Tibial nerve (tissue), 4 donors: ENCODE measurements at regions not wholly inside any gene's neighbourhood (a gene's known extent, or its start where the extent isn't known, plus 50 kb on each side); places are given as distances from the start of the nearest gene placed in this dataset.
"Not testable (repeated sequence)": the region's sequence is repeated elsewhere in the genome, so short reads cannot be mapped to it uniquely, and the experiment has no call there.

Source experiments
- DNase-seq, 2 donors: peaks; one replicate each; pipeline ENCODE4 v3.0.0-alpha.2; 2019; ENCODE audit warnings: low spot score in 2 of 2
- H3K27ac ChIP-seq, 4 donors: fragments of 200-600 bp; sonication (generic) in 3 of 4; one replicate each; pipeline ENCODE4 v1.5.1; 2017 to 2019; ENCODE audit warnings: mild to moderate bottlenecking in 1 of 4
- H3K27me3 ChIP-seq, 2 donors: fragments of 200-600 bp; sonication (generic) in 1 of 2; one replicate each; pipeline versions ENCODE4 v1.5.1 to v1.6.0; 2017 to 2019
- H3K36me3 ChIP-seq, 3 donors: fragments of 200-600 bp; sonication (generic); one replicate each; pipeline ENCODE4 v1.5.1; 2018 to 2019
- H3K4me1 ChIP-seq, 4 donors: fragments of 200-600 bp; sonication (generic) in 3 of 4; one replicate each; pipeline ENCODE4 v1.5.1; 2017 to 2019
- H3K4me3 ChIP-seq, 4 donors: fragments of 200-600 bp; sonication (generic) in 3 of 4; one replicate each; pipeline ENCODE4 v1.5.1; 2017 to 2019; ENCODE audit warnings: mild to moderate bottlenecking in 1 of 4, moderate library complexity in 1 of 4
- H3K9me3 ChIP-seq, 4 donors: fragments of 200-600 bp; sonication (generic) in 3 of 4; one replicate each; pipeline ENCODE4 v1.5.1; 2017 to 2019
- EP300 ChIP-seq, 2 donors: sonication (generic); formaldehyde crosslinking; IDR thresholded peaks; one replicate each; pipeline ENCODE4 v1.6.1; 2017; ENCODE audit warnings: antibody characterized with exemption in 2 of 2, mild to moderate bottlenecking in 1 of 2
- POLR2A ChIP-seq, 2 donors: fragments of 450-650 bp; IDR thresholded peaks; one replicate each; pipeline ENCODE4 v1.6.1; 2017; ENCODE audit warnings: antibody characterized with exemption in 2 of 2, mild to moderate bottlenecking in 2 of 2, moderate library complexity in 2 of 2
- WGBS, 2 donors: methylation state at CpG; one replicate each; pipeline ENCODE4 v1.1.5; 2018; 5-methylcytosine and 5-hydroxymethylcytosine counted together
- TF ChIP-seq, protein P1 (sequence below), 5 experiments: fragments of 200-600 bp in 3 of 5; fragments of 450-650 bp in 2 of 5; sonication (generic) in 3 of 5; IDR thresholded peaks; one replicate each; pipeline ENCODE4 v1.5.1; 2016 to 2019; ENCODE audit warnings: antibody characterized with exemption in 5 of 5, mild to moderate bottlenecking in 3 of 5, moderate library complexity in 2 of 5

DNA sequence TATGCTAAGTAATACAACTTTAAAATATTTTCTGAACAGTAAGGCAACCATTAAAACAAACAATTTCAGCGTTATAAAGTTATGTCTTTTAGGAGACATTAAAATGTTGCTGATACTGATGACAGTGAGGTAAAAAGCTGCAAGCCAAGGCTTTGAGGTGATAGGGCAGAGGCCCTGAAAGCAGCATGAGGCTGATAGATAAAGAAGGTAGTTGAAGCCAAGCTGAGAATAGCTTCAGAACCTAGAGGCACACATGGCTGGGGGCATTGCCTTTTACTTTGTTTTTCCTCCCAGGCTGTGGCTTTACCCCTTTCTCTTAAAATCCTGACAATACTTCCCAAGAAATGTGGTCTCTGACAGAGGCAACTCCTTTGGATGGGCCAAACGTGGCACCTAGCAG lies 149.0 kb upstream of the WWC1 start:
- no peak overlapping the region for H3K4me3 ChIP-seq
- no peak overlapping the region for H3K27ac ChIP-seq
- 65 to 69% methylated on average over 2 of the region's 2 CpGs for WGBS, 2 donors
- TF ChIP-seq EP300 (IDR thresholded peaks at IDR 0.05): no peak
- no peak for TF ChIP-seq POLR2A (IDR thresholded peaks at IDR 0.05)
- TF ChIP-seq, protein P1, sequence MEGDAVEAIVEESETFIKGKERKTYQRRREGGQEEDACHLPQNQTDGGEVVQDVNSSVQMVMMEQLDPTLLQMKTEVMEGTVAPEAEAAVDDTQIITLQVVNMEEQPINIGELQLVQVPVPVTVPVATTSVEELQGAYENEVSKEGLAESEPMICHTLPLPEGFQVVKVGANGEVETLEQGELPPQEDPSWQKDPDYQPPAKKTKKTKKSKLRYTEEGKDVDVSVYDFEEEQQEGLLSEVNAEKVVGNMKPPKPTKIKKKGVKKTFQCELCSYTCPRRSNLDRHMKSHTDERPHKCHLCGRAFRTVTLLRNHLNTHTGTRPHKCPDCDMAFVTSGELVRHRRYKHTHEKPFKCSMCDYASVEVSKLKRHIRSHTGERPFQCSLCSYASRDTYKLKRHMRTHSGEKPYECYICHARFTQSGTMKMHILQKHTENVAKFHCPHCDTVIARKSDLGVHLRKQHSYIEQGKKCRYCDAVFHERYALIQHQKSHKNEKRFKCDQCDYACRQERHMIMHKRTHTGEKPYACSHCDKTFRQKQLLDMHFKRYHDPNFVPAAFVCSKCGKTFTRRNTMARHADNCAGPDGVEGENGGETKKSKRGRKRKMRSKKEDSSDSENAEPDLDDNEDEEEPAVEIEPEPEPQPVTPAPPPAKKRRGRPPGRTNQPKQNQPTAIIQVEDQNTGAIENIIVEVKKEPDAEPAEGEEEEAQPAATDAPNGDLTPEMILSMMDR (IDR thresholded peaks at IDR 0.05): no peak
- DNase-seq: no peak
- H3K27me3 ChIP-seq: no peaks in the 10 kb centered on the region
- no peaks in the 10 kb centered on the region for H3K9me3 ChIP-seq
- no peaks in the 10 kb centered on the region for H3K4me1 ChIP-seq
- no peaks in the 10 kb centered on the region for H3K36me3 ChIP-seq

DNA sequence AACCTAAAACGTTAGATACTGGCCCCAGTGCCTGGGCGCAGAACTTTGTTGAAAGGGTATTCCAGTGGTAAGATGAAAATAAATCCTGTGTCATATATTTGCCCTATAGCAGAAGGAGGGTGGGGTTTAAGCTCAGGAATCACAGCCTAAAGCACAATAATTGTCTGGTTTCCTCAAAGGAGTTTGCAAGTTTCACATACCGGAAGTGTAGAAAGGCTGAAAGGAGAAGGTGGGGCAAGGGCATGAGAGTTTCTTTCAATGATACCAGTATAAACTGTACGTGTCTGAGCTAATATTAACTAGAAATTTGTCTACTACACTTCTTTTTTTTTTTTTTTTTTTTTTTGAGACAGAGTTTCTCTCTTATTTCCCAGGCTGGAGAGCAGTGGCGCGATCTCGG lies 147.9 kb upstream of the WWC1 start:
- H3K36me3 ChIP-seq, DNase-seq, H3K4me3 ChIP-seq, H3K27me3 ChIP-seq, H3K4me1 ChIP-seq, H3K27ac ChIP-seq, H3K9me3 ChIP-seq: not testable (repeated sequence)
- WGBS, 2 donors: 51 to 66% methylated on average over 7 of the region's 7 CpGs

DNA sequence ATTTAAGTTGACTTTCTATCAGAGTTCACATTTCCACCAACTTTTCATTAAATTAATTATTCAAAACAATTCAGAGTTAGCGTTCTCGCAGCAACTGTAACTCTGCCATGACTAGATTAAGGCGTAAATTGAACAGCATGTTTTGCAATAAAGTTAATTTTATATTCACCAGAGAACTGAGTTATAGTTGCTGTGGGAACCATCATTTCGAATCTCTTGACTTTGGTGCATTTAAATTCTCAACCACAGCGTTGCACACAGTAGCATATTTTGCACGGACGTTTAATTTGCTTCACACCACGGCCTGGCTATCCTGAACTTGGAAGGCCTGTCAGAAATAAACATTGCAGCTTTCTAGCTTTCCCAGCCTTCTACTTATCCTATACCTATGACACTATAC lies 144.3 kb upstream of the WWC1 start:
- H3K36me3 ChIP-seq: no peaks in the 10 kb centered on the region
- 85 to 87% methylated on average over 8 of the region's 8 CpGs for WGBS, 2 donors
- no peaks in the 10 kb centered on the region for H3K9me3 ChIP-seq
- H3K27me3 ChIP-seq: no peaks in the 10 kb centered on the region
- no peak for TF ChIP-seq EP300 (IDR thresholded peaks at IDR 0.05)
- TF ChIP-seq POLR2A (IDR thresholded peaks at IDR 0.05): no peak
- TF ChIP-seq, protein P1 (IDR thresholded peaks at IDR 0.05): no peak
- no peak overlapping the region for H3K27ac ChIP-seq
- no peak for DNase-seq
- H3K4me3 ChIP-seq: no peak overlapping the region
- H3K4me1 ChIP-seq: no peaks in the 10 kb centered on the region

DNA sequence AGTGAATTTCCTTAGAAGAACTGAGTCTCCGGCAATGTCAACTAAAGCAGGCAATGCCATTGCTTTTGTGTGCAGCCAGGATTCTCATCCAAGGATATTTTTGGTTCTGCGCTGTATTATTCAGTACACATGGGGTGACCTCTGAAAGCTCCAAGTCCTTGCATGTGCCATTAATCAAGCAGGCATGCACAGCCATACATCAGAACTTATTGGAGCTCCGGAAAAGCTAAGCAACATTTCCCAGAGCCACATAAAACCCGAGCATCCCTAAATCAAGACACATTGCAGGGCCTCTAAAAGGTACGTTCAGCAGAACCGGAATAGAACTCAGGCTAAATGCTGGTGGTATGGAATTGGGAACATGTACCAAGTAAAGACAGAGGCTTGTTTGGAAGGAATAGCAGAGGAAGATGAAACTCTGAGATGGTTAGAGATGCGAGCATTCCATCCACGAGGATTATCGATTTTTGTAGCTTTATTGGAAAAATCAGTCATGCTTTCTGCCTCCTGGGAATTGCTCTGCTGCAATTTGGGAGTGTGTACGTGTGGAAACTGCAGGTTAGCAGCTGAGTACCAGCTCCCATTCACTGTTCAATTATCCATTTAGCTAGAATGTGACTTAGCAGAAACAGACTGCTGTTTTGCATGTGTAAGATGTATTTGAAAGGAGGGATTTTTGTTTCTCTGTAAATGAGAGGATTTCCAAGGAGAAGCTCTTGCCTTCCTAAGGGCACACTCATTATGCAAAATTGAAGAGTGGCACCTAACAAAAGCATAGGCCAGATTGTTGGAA lies 143.7 kb upstream of the WWC1 start:
- no peaks in the 10 kb centered on the region for H3K36me3 ChIP-seq
- H3K4me1 ChIP-seq: no peaks in the 10 kb centered on the region
- no peak overlapping the region for H3K27ac ChIP-seq
- TF ChIP-seq, protein P1 (IDR thresholded peaks at IDR 0.05): no peak
- H3K27me3 ChIP-seq: no peaks in the 10 kb centered on the region
- DNase-seq: no peak
- no peaks in the 10 kb centered on the region for H3K9me3 ChIP-seq
- H3K4me3 ChIP-seq: no peak overlapping the region
- WGBS, 2 donors: 64 to 69% methylated on average over 10 of the region's 10 CpGs

DNA sequence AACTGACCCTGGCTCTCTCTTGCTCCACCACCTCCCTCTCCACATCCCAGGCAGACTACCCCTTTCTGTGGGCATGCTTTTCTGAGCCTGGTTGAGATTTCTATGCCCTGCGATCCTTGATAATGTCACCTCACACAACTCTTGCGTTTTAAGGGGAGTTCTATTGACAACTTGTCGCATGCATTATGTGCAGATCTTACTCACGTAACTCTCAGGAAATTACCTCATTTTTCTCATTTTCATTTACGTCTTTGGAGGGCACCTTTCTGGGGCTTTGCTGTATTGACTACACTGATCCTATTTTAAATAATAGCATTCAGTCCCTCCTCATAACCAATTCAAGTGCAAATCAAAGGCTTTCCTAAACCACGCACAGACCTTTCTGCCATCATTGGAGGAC lies 140.4 kb upstream of the WWC1 start:
- TF ChIP-seq POLR2A (IDR thresholded peaks at IDR 0.05) (no peak), EP300 (IDR thresholded peaks at IDR 0.05) (no peak)
- TF ChIP-seq, protein P1 (IDR thresholded peaks at IDR 0.05): no peak
- 90 to 95% methylated on average over 6 of the region's 6 CpGs for WGBS, 2 donors
- Histone ChIP-seq H3K27ac (no peak overlapping the region), H3K9me3 (no peaks in the 10 kb centered on the region), H3K4me1 (peaks cover 0 to 9% (median 0%) of the 10 kb centered on the region in 4 donors), H3K27me3 (no peaks in the 10 kb centered on the region), H3K4me3 (no peak overlapping the region), H3K36me3 (no peaks in the 10 kb centered on the region)
- no peak for DNase-seq
